Stimulated activated naive CD4-positive, alpha-beta T cell (primary cell): ENCODE measurements at regions not wholly inside any gene's neighbourhood (a gene's known extent, or its start where the extent isn't known, plus 50 kb on each side); places are given as distances from the start of the nearest gene placed in this dataset.

ENCODE experiments used
- DNase-seq, 6 experiments: peaks; one replicate each; lab custom pipeline; 2025; lab: John Stamatoyannopoulos, UW

- DNase-seq = no peak
Observed at GRCh38 chr5:167128581-167128980, 1162.9 kb upstream of the WWC1 start.

DNA sequence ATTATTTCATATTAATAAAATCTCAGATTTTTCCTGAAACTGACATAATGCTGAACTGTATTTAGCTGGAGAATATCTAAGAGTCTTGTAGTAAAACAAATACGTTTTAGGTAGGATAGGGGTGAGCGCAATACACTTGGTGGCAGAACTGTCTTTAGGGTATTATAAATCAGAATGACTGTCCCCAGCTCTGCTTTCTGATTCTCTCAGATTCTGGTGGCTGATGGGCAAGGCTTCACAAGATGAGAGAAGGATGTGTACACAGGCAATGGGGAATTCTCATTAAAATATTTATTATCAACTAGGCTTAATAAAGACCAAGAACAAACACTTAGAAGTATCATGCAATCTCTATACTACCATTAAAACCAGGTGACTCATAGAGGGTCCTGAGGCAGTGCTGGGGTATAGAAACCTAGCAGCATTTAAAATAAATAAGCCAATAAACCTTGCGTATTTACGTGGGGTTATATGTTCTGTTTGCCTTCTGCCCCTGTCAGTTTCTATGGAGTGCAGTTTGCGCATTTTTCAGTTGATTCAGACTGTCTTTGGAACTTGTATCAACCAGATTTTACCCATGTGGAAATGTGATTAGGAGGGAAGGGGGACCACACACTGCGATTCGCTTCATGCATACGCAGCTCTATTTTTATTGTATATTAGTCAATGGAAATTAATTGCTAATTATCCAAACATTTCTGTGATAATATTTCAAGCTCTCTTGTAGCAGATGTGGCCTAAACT, 1150.7 kb upstream of the WWC1 start:
- DNase-seq = no peak

- DNase-seq = no peak
Observed at GRCh38 chr5:167143716-167144115, 1147.7 kb upstream of the WWC1 start.

- no peak for DNase-seq
Observed at GRCh38 chr5:167145841-167146240, 1145.6 kb upstream of the WWC1 start.

DNA sequence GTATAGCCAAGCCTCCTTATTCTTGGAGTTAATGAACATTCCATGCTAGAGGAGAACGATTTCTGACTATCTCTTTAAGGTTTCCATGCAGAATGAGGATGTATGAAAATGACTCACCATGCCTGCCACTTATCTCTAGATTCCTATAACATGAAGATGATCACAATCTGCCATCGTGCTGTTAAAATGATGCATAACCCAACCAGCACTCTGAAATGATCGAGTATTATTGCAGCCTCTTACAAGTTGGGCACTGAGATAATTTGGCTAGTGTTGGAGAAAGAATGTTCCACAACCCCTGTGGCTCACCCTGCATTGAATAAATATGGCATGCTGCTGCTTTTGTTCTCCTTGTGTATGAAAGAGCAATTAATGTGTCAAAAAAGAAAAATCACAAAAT, 1143.6 kb upstream of the WWC1 start:
- no peak for DNase-seq

DNA sequence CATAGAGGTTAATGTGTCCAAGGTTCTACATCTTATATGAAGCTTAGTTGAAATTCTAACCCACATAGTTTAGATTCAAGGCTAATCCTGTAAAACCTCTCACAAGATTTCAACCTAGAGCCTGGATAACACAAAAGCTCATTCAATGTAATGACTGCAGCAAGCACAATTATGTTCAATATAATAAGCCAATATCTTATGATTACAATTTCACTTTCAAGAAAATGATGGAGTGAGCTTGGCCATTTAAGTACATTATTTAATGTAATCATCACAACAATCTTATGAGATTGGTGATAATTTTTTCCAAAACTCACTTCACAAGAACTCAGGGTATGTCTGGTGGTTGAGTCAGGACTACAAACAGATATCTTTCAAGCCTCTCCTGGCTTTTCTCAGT, 1140.8 kb upstream of the WWC1 start:
- no peak for DNase-seq

GRCh38 chr5:167152561-167152960, 1138.9 kb upstream of the WWC1 start:
- no peak for DNase-seq

DNA sequence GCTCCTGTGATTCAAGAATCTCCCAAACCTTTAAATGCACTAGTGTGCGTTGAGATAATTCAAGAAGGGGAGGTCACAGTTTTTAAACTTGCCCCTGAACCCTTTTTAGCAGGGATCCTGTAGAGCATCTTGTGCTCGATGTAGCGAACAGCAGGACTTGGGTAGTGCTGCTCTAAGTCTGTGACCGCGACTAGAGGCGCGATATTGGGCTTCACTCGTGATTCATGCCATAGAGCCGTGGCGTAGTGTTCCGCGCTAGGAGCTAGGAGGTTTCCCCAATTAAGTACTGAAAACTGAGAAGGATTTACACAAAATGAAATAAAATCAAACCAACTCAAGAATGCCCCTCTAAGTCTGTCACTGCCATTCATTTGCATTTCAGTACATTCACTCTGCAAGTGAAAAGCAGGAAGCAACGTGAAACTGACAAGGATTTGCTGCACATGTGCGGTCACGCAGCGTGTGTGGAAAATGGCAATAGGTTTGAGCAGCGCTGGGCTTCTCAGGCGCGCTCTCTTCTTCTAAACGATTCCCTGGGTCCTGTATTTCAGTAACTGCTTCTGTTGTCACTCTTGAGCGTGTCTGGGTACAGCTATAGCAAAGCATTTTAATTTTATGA, 1135.9 kb upstream of the WWC1 start:
- DNase-seq = no peak

- DNase-seq = no peak
Observed at GRCh38 chr5:167156446-167156845, 1135.0 kb upstream of the WWC1 start.

- no peak for DNase-seq
Observed at GRCh38 chr5:167158588-167158987, 1132.9 kb upstream of the WWC1 start.

DNA sequence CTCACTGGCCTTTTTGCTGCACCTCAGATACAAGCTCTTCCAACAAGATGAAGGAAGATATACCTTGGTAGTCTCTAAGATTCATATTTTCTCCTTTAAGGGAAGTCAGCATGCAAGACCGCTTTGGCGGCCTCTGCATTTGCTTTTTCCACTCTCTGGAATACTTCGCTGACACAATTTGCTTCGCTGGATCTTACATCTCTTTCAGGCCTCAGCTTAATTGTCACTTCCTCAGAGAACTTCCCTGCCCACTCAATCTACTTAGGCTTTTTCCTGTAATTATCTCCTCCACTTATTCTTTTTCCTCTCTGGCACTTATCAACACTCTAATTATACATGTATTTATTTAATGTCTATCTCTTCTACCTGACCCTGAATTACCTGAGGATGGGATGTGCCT, 1131.1 kb upstream of the WWC1 start:
- DNase-seq = no peak

DNA sequence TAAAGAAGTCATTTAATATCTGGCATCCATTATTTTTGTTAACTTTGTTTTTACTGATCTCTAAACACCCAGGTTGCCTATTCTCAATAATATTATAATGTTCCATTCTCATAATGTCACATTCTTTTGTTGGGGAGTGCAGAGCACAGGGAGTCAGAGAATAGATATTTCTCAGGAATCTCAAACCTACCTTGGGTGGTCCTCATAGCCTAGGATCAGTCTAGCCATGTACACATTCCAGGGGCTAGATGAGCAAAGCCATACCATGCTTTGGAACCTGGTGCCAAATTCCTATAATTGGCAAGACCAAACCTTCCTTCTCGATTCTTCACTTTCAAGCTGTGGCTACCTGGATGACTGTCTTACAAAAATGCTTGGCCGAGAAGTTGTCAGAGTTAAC, 1124.7 kb upstream of the WWC1 start:
- no peak for DNase-seq

GRCh38 chr5:167167191-167167795, 1124.2 kb upstream of the WWC1 start:
- no peak for DNase-seq

DNA sequence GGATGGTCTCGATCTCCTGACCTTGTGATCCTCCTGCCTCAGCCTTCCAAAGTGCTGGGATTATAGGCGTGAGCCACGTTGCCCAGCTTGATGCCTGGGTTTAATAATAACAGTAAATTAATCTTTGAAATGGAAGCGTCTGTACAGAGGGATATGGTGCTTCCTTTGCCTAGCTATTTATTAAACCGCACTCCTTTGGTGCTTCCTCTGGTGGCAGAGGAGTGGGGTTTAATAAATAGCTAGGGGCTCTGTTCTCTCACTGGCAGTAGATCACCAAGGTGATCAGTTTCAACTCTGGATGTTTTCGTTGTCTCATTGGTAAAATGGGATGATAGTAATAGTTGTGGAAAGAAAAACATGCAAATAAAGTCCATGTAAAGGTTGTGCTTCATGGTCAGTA, 1122.5 kb upstream of the WWC1 start:
- DNase-seq = no peak

- DNase-seq = no peak
Observed at GRCh38 chr5:167171056-167171455, 1120.4 kb upstream of the WWC1 start.

DNA sequence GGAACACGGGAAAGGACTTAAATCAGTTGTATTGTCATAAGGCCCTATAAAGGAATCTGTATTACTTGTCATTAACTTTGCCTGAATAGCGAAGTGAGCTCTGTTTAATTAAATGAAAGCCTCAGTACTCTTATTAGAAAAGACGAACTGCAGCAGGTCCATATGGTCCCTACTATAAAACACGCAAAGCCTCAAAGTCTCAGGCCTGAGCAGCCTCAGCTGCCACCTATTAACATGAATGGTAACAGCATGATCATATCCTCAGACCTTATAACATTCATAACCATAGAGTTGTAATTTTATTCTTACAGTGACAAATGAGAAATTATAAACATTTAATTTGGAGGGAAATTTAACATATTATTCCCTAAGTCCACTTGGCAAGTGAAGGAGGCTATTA, 1113.7 kb upstream of the WWC1 start:
- DNase-seq = no peak

GRCh38 chr5:167180906-167181305, 1110.5 kb upstream of the WWC1 start:
- DNase-seq = no peak

DNA sequence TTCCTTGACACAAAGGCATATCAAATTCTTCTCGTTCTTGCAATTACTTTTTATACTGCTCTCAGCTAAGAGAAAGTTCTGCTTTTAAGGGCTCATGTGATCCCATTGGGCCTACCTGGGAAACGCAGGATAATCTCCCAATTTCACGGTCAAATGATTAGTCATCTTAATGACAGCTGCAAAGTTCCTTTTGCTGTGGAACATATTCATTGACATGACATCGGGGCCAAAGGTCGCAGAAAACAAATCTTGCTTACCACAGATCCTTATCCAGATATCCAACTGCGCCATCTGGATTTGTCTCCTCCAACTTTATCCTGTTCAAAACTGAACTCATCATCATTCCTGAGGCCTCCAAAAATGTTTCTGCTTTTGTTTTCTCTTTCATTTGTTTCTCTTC, 1085.6 kb upstream of the WWC1 start:
- DNase-seq = no peak

DNA sequence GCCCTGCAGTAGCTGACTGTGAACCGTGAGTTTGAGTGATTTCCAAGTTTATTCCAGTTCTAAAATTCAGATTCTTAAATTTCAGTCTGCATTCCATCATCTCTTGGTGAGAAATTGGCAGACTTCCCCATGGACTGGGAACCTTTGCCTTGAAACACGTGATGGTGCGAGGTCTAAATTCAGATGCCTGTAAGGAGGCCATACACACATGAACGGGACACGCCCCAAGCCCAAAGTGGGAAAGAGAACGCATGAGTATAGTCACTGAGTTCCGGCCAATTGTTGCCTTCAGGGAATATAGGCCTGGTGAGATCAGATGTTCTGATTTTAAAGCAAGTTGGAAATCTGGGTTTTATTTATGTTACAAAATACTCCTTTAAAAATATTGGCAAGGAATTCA, 1084.4 kb upstream of the WWC1 start:
- no peak for DNase-seq

DNA sequence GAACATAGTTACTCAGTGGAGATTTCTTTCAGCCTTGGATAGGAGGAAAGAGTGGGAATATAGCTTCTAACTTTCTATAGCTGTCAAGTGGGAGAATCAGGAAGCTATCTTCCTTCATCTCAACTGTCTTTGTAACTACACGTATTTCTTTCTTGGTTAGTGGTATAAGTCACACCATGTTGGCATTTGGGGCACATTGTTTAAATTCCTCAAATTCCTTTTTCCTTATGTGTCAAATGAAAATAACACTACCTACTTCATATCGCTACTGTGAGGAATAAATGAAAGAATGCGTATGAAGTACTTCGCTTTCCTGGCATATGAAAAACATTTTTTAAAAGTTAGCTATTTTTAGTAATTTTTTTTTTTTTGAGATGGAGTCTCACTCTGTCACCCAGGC, 1082.5 kb upstream of the WWC1 start:
- DNase-seq = no peak

- DNase-seq = no peak
Observed at GRCh38 chr5:167217097-167217743, 1074.2 kb upstream of the WWC1 start.

GRCh38 chr5:167219298-167219697, 1072.1 kb upstream of the WWC1 start:
- no peak for DNase-seq

DNA sequence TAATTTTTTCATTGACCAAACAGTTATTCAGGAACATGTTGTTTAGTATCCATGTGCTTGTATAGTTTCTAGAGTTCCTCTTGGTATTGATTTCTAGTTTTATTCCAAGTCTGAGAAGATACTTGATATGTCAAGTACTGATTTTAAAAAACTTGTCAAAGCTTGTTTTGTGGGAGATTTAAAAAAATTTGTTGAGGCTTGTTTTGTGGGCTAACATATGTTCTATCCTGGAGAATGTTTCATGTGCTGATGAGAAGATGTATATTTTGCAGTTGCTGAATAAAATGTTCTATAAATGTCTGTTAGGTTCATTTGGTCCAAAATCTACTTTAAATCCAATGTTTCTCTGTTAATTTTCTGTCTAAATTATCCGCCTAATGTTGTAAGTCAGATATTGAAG, 1065.1 kb upstream of the WWC1 start:
- DNase-seq = no peak
